SK-N-SH (cell line): ENCODE measurements at regions not wholly inside any gene's neighbourhood (a gene's known extent, or its start where the extent isn't known, plus 50 kb on each side); places are given as distances from the start of the nearest gene placed in this dataset.
"Not testable (repeated sequence)": the region's sequence is repeated elsewhere in the genome, so short reads cannot be mapped to it uniquely, and the experiment has no call there.

Experiments
- CTCF ChIA-PET: fragments of 300-600, 350-600 bp; formaldehyde crosslinking; extraction: SDS; loops from one replicate; lab custom pipeline; 2021; lab: Yijun Ruan, JAX
- POLR2A ChIA-PET: fragments of 350-600 bp; sonication (Branson Sonifier 250); formaldehyde crosslinking; extraction: SDS; loops from one replicate; lab custom pipeline; 2020; ENCODE audit warnings: antibody characterized with exemption, inconsistent platforms; lab: Yijun Ruan, JAX
- DNase-seq: peaks from one replicate; pipeline ENCODE4 v3.0.0; 2012
- H2AFZ ChIP-seq: fragments of 200-600 bp; sonication (generic); 2 replicates; pipeline ENCODE4 v1.8.1; 2016; ENCODE audit warnings: antibody characterized with exemption, mild to moderate bottlenecking, low read depth
- H3F3A ChIP-seq: fragments of 200-600 bp; sonication (generic); replicated peaks from 2 replicates; pipeline ENCODE3; 2016; ENCODE audit warnings: antibody characterized with exemption, mild to moderate bottlenecking; ENCODE audit not compliant: insufficient read depth
- H3K27ac ChIP-seq, 2 experiments: fragments of 200-500 bp in 1 of 2; fragments of 200-600 bp in 1 of 2; sonication (Bioruptor generic) in 1 of 2; sonication (generic), shearing (Covaris generic) in 1 of 2; 2 replicates each; pipeline versions ENCODE4 v1.5.1 to v1.6.1; 2014 to 2016; ENCODE audit warnings: low read depth in 2 of 2, inconsistent platforms in 1 of 2, low read length in 1 of 2, mild to moderate bottlenecking in 1 of 2, mixed read lengths in 1 of 2
- H3K27me3 ChIP-seq: fragments of 200-600 bp; sonication (generic), shearing (Covaris generic); 2 replicates; pipeline ENCODE4 v1.6.1; 2016; ENCODE audit warnings: mixed run types; ENCODE audit not compliant: insufficient read depth
- H3K36me3 ChIP-seq, 2 experiments: fragments of 200-500 bp in 1 of 2; fragments of 200-600 bp in 1 of 2; sonication (Bioruptor generic) in 1 of 2; sonication (generic) in 1 of 2; replicated peaks in 1 of 2; 2 replicates each; pipeline versions ENCODE3 to v1.5.1; 2014 to 2016; ENCODE audit warnings: low read length in 1 of 2, mild to moderate bottlenecking in 1 of 2; ENCODE audit not compliant: insufficient read depth in 2 of 2, control insufficient read depth in 1 of 2
- H3K4me1 ChIP-seq, 2 experiments: fragments of 200-500 bp in 1 of 2; fragments of 200-600 bp in 1 of 2; sonication (Bioruptor generic) in 1 of 2; sonication (generic), shearing (Covaris generic) in 1 of 2; 2 replicates each; pipeline versions ENCODE4 v1.5.1 to v1.6.1; 2014 to 2016; ENCODE audit warnings: low read depth in 1 of 2, low read length in 1 of 2, mixed run types in 1 of 2; ENCODE audit not compliant: insufficient read depth in 2 of 2, control insufficient read depth in 1 of 2
- H3K4me2 ChIP-seq: fragments of 200-600 bp; sonication (generic), shearing (Covaris generic); 2 replicates; pipeline ENCODE4 v1.6.1; 2017; ENCODE audit warnings: mixed run types
- H3K4me3 ChIP-seq, 2 experiments: fragments of 200-500 bp in 1 of 2; fragments of 200-600 bp in 1 of 2; sonication (Bioruptor generic) in 1 of 2; sonication (generic), shearing (Covaris generic) in 1 of 2; 2 replicates each; pipeline versions ENCODE4 v1.5.1 to v1.8.1; 2014 to 2016; ENCODE audit warnings: low read depth in 2 of 2, inconsistent platforms in 1 of 2, low read length in 1 of 2, mild to moderate bottlenecking in 1 of 2, mixed read lengths in 1 of 2, moderate library complexity in 1 of 2
- H3K79me2 ChIP-seq: fragments of 200-600 bp; sonication (generic); 2 replicates; pipeline ENCODE4 v1.8.1; 2017; ENCODE audit warnings: mild to moderate bottlenecking; ENCODE audit not compliant: insufficient read depth
- H3K9ac ChIP-seq: fragments of 200-600 bp; sonication (generic); 2 replicates; pipeline ENCODE4 v1.6.1; 2017; ENCODE audit warnings: mixed run types
- H3K9me2 ChIP-seq: fragments of 200-600 bp; sonication (generic); 2 replicates; pipeline ENCODE4 v1.6.1; 2017; ENCODE audit warnings: mixed run types
- H3K9me3 ChIP-seq: fragments of 200-600 bp; sonication (generic); 2 replicates; pipeline ENCODE4 v1.6.1; 2017; ENCODE audit warnings: mixed run types, mild to moderate bottlenecking, moderate library complexity
- H4K20me1 ChIP-seq: fragments of 200-600 bp; sonication (generic); 2 replicates; pipeline ENCODE4 v1.6.1; 2017; ENCODE audit warnings: mild to moderate bottlenecking, mixed run types; ENCODE audit not compliant: insufficient read depth
- FOSL2 ChIP-seq: IDR thresholded peaks from 2 replicates; pipeline ENCODE4 v1.4.0; 2012; ENCODE audit warnings: low read depth, mild to moderate bottlenecking, moderate library complexity, borderline replicate concordance
- FOXJ3 ChIP-seq: sonication (generic); formaldehyde crosslinking; IDR thresholded peaks from 2 replicates; pipeline ENCODE4 v1.5.1; 2020; ENCODE audit warnings: mild to moderate bottlenecking, missing genetic modification reagents
- GABPA ChIP-seq: IDR thresholded peaks from 2 replicates; pipeline ENCODE4 v1.4.0; 2012; ENCODE audit warnings: low read depth, mild to moderate bottlenecking
- JUND ChIP-seq: IDR thresholded peaks from 2 replicates; pipeline ENCODE4 v1.4.0; 2012
- MEF2A ChIP-seq: IDR thresholded peaks from 2 replicates; pipeline ENCODE4 v1.4.0; 2012; ENCODE audit warnings: low read depth, borderline replicate concordance
- MXI1 ChIP-seq: IDR thresholded peaks from 2 replicates; pipeline ENCODE4 v1.6.1; 2012; ENCODE audit warnings: mild to moderate bottlenecking, low read depth, low read length, improper control_type of control experiment
- RFX5 ChIP-seq: IDR thresholded peaks from 2 replicates; pipeline ENCODE4 v1.6.1; 2012; ENCODE audit warnings: mild to moderate bottlenecking, improper control_type of control experiment, low read length
- RXRA ChIP-seq: IDR thresholded peaks from 2 replicates; pipeline ENCODE4 v1.4.0; 2012; ENCODE audit warnings: low read depth, mild to moderate bottlenecking, borderline replicate concordance
- SIN3A ChIP-seq: IDR thresholded peaks from 2 replicates; pipeline ENCODE4 v1.6.1; 2012; ENCODE audit warnings: low read depth, mild to moderate bottlenecking, low read length, moderate library complexity, borderline replicate concordance
- SMC3 ChIP-seq: IDR thresholded peaks from 2 replicates; pipeline ENCODE4 v1.6.1; 2012; ENCODE audit warnings: low read depth, low read length, improper control_type of control experiment
- TCF12 ChIP-seq: IDR thresholded peaks from 2 replicates; pipeline ENCODE4 v1.4.0; 2012
- TEAD4 ChIP-seq: IDR thresholded peaks from 2 replicates; pipeline ENCODE4 v1.4.0; 2012; ENCODE audit warnings: mild to moderate bottlenecking, borderline replicate concordance; ENCODE audit not compliant: insufficient read depth
- YY1 ChIP-seq: IDR thresholded peaks from 2 replicates; pipeline ENCODE4 v1.4.0; 2012; ENCODE audit warnings: low read depth, mild to moderate bottlenecking
- WGBS: methylation state at CpG from one replicate; pipeline ENCODE4 v1.1.6; 2017; ENCODE audit warnings: low lambda C conversion rate; 5-methylcytosine and 5-hydroxymethylcytosine counted together
- TF ChIP-seq, protein P1 (sequence below): IDR thresholded peaks from 2 replicates; pipeline ENCODE4 v1.4.0; 2012; ENCODE audit warnings: low read depth, borderline replicate concordance
- TF ChIP-seq, protein P2 (sequence below): fragments of 150-350 bp; IDR thresholded peaks from 2 replicates; pipeline ENCODE4 v1.6.1; 2017; ENCODE audit warnings: antibody characterized with exemption, low read length, low read depth, borderline replicate concordance
- TF ChIP-seq, protein P3 (sequence below): IDR thresholded peaks from 2 replicates; pipeline ENCODE4 v1.6.1; 2012; ENCODE audit warnings: mild to moderate bottlenecking, low read depth, low read length, moderate library complexity
- TF ChIP-seq, protein P4 (sequence below): IDR thresholded peaks from 2 replicates; pipeline ENCODE4 v1.4.0; 2012; ENCODE audit warnings: low read depth
- TF ChIP-seq, protein P5 (sequence below): fragments of 150-350 bp; IDR thresholded peaks from 2 replicates; pipeline ENCODE4 v1.6.1; 2016; ENCODE audit warnings: mild to moderate bottlenecking, low read depth, low read length

DNA sequence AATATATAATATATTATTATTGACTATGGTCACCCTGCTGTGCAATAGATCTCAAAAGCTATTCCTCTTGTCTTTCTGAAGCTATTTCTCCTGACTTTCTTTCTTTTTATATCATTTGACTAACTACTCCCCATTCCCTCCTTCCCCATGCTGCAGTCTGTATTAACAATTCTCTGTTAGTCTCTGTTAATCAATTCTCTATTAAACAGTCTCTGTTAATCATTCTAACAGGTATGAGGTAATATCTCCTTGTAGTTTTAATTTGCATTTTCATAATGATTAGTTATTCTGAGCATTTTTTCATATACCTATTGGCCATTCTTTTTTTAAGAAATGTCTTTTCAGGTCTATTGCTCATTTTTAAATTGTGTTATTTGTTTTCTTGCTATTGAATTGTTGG lies 201.0 kb upstream of the B3GALT2 start:
- Histone ChIP-seq H2AFZ (no peak overlapping the region), H3K36me3 (no peaks in the 10 kb centered on the region), H3K4me3 (no peak overlapping the region), H4K20me1 (no peaks in the 10 kb centered on the region), H3K27me3 (no peaks in the 10 kb centered on the region)
- no peak for TF ChIP-seq SMC3
- TF ChIP-seq RXRA = no peak
- no peak for TF ChIP-seq RFX5
- TF ChIP-seq FOSL2 = no peak
- TF ChIP-seq SIN3A = no peak
- TF ChIP-seq MEF2A = no peak
- no peak for TF ChIP-seq YY1
- TF ChIP-seq MXI1 = no peak
- TF ChIP-seq, protein P1, sequence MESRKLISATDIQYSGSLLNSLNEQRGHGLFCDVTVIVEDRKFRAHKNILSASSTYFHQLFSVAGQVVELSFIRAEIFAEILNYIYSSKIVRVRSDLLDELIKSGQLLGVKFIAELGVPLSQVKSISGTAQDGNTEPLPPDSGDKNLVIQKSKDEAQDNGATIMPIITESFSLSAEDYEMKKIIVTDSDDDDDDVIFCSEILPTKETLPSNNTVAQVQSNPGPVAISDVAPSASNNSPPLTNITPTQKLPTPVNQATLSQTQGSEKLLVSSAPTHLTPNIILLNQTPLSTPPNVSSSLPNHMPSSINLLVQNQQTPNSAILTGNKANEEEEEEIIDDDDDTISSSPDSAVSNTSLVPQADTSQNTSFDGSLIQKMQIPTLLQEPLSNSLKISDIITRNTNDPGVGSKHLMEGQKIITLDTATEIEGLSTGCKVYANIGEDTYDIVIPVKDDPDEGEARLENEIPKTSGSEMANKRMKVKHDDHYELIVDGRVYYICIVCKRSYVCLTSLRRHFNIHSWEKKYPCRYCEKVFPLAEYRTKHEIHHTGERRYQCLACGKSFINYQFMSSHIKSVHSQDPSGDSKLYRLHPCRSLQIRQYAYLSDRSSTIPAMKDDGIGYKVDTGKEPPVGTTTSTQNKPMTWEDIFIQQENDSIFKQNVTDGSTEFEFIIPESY = no peak
- TF ChIP-seq, protein P2, sequence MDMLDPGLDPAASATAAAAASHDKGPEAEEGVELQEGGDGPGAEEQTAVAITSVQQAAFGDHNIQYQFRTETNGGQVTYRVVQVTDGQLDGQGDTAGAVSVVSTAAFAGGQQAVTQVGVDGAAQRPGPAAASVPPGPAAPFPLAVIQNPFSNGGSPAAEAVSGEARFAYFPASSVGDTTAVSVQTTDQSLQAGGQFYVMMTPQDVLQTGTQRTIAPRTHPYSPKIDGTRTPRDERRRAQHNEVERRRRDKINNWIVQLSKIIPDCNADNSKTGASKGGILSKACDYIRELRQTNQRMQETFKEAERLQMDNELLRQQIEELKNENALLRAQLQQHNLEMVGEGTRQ = no peak
- TF ChIP-seq JUND = no peak
- TF ChIP-seq, protein P3, sequence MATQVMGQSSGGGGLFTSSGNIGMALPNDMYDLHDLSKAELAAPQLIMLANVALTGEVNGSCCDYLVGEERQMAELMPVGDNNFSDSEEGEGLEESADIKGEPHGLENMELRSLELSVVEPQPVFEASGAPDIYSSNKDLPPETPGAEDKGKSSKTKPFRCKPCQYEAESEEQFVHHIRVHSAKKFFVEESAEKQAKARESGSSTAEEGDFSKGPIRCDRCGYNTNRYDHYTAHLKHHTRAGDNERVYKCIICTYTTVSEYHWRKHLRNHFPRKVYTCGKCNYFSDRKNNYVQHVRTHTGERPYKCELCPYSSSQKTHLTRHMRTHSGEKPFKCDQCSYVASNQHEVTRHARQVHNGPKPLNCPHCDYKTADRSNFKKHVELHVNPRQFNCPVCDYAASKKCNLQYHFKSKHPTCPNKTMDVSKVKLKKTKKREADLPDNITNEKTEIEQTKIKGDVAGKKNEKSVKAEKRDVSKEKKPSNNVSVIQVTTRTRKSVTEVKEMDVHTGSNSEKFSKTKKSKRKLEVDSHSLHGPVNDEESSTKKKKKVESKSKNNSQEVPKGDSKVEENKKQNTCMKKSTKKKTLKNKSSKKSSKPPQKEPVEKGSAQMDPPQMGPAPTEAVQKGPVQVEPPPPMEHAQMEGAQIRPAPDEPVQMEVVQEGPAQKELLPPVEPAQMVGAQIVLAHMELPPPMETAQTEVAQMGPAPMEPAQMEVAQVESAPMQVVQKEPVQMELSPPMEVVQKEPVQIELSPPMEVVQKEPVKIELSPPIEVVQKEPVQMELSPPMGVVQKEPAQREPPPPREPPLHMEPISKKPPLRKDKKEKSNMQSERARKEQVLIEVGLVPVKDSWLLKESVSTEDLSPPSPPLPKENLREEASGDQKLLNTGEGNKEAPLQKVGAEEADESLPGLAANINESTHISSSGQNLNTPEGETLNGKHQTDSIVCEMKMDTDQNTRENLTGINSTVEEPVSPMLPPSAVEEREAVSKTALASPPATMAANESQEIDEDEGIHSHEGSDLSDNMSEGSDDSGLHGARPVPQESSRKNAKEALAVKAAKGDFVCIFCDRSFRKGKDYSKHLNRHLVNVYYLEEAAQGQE = no peak
- no peak for TF ChIP-seq GABPA
- TF ChIP-seq FOXJ3 (CRISPR knock-in tag) = no peak
- TF ChIP-seq, protein P4, sequence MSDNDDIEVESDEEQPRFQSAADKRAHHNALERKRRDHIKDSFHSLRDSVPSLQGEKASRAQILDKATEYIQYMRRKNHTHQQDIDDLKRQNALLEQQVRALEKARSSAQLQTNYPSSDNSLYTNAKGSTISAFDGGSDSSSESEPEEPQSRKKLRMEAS = no peak
- no peak for TF ChIP-seq TCF12
- no peak for TF ChIP-seq TEAD4
- TF ChIP-seq, protein P5, sequence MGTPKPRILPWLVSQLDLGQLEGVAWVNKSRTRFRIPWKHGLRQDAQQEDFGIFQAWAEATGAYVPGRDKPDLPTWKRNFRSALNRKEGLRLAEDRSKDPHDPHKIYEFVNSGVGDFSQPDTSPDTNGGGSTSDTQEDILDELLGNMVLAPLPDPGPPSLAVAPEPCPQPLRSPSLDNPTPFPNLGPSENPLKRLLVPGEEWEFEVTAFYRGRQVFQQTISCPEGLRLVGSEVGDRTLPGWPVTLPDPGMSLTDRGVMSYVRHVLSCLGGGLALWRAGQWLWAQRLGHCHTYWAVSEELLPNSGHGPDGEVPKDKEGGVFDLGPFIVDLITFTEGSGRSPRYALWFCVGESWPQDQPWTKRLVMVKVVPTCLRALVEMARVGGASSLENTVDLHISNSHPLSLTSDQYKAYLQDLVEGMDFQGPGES = no peak
- TF ChIP-seq, all 33 proteins: peak for 0
- no peaks in the 10 kb centered on the region for H3K79me2 ChIP-seq
- no peak overlapping the region for H3K4me2 ChIP-seq
- no peaks in the 10 kb centered on the region for H3K9me2 ChIP-seq
- no peaks in the 10 kb centered on the region for H3F3A ChIP-seq
- POLR2A ChIA-PET = no interaction called here
- H3K9me3 ChIP-seq = no peaks in the 10 kb centered on the region
- DNase-seq = no peak
- H3K9ac ChIP-seq = no peak overlapping the region
- H3K4me1 ChIP-seq = no peaks in the 10 kb centered on the region
- CTCF ChIA-PET = no interaction called here
- H3K27ac ChIP-seq = no peak overlapping the region

DNA sequence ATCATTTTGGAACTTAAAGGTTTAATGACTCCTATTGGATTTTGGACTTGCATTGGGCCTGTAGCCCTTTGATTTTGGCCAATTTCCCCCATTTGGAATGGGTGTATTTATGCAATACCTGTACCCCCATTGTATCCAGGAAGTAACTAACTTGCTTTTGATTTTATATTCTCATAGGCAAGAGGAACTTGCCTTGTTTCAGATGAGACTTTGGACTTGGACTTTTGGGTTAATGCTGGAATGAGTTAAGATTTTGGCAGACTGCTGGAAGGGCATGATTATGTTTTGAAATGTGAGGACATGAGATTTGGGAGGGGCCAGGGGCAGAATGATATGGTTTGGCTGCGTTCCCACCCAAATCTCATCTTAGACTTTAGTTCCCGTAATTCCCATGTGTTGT lies 192.0 kb upstream of the B3GALT2 start:
- H4K20me1 ChIP-seq, H3K4me1 ChIP-seq, H3K4me2 ChIP-seq, H3K9me3 ChIP-seq, H3K9me2 ChIP-seq, DNase-seq, H3F3A ChIP-seq, H3K4me3 ChIP-seq, CTCF ChIA-PET, H3K9ac ChIP-seq, H3K27me3 ChIP-seq, H3K27ac ChIP-seq, H3K36me3 ChIP-seq, POLR2A ChIA-PET, H2AFZ ChIP-seq, H3K79me2 ChIP-seq: not testable (repeated sequence)
- 27% methylated on average over 2 of the region's 2 CpGs for WGBS
